ENCODE measurements at regions not wholly inside any gene's neighbourhood (a gene's known extent, or its start where the extent isn't known, plus 50 kb on each side); places are given as distances from the start of the nearest gene placed in this dataset.

- no peak for DNase-seq
These were observed 197.0 kb upstream of the PRICKLE1 start for GRCh38 chr12:42786400-42787148.

- DNase-seq = no peak
These were observed 196.4 kb upstream of the PRICKLE1 start for GRCh38 chr12:42785944-42786343.

GRCh38 chr12:42780671-42781070 is 191.1 kb upstream of the PRICKLE1 start:
- no peak for DNase-seq

GRCh38 chr12:42779186-42779859 is 189.8 kb upstream of the PRICKLE1 start:
- DNase-seq = no peak

- no peak for DNase-seq
These were observed 186.8 kb upstream of the PRICKLE1 start for GRCh38 chr12:42776396-42776795.

GRCh38 chr12:42774238-42774637 is 184.7 kb upstream of the PRICKLE1 start:
- no peak for DNase-seq

- no peak for DNase-seq
These were observed 180.7 kb upstream of the PRICKLE1 start for GRCh38 chr12:42770261-42770660.

GRCh38 chr12:42769455-42769854 is 179.9 kb upstream of the PRICKLE1 start:
- no peak for DNase-seq

- DNase-seq = no peak
These were observed 178.5 kb upstream of the PRICKLE1 start for GRCh38 chr12:42767998-42768397.

- DNase-seq = no peak
These were observed 177.9 kb upstream of the PRICKLE1 start for GRCh38 chr12:42767326-42767954.

- no peak for DNase-seq
These were observed 177.2 kb upstream of the PRICKLE1 start for GRCh38 chr12:42766754-42767153.

GRCh38 chr12:42766026-42766425 is 176.5 kb upstream of the PRICKLE1 start:
- DNase-seq = no peak

- DNase-seq = no peak
These were observed 174.1 kb upstream of the PRICKLE1 start for GRCh38 chr12:42763682-42764081.

- DNase-seq = no peak
These were observed 172.9 kb upstream of the PRICKLE1 start for GRCh38 chr12:42762395-42762925.

- DNase-seq = no peak
These were observed 172.2 kb upstream of the PRICKLE1 start for GRCh38 chr12:42761601-42762350.

GRCh38 chr12:42761086-42761485 is 171.5 kb upstream of the PRICKLE1 start:
- DNase-seq = no peak

GRCh38 chr12:42760550-42760949 is 171.0 kb upstream of the PRICKLE1 start:
- DNase-seq = no peak

GRCh38 chr12:42759622-42760273 is 170.2 kb upstream of the PRICKLE1 start:
- no peak for DNase-seq

GRCh38 chr12:42758806-42759205 is 169.3 kb upstream of the PRICKLE1 start:
- no peak for DNase-seq

- no peak for DNase-seq
These were observed 168.1 kb upstream of the PRICKLE1 start for GRCh38 chr12:42757624-42758119.

GRCh38 chr12:42756841-42757623 is 167.5 kb upstream of the PRICKLE1 start:
- peak; percentile 51 for DNase-seq

All from amniotic stem cell (primary cell).